CD1c-positive myeloid dendritic cell (primary cell): ENCODE measurements at regions not wholly inside any gene's neighbourhood (a gene's known extent, or its start where the extent isn't known, plus 50 kb on each side); places are given as distances from the start of the nearest gene placed in this dataset.
"Not testable (repeated sequence)": the region's sequence is repeated elsewhere in the genome, so short reads cannot be mapped to it uniquely, and the experiment has no call there.

ENCODE experiments used
- DNase-seq: peaks from one replicate; pipeline ENCODE4 v3.0.0-alpha.2; 2016; ENCODE audit errors: extremely low spot score

DNA sequence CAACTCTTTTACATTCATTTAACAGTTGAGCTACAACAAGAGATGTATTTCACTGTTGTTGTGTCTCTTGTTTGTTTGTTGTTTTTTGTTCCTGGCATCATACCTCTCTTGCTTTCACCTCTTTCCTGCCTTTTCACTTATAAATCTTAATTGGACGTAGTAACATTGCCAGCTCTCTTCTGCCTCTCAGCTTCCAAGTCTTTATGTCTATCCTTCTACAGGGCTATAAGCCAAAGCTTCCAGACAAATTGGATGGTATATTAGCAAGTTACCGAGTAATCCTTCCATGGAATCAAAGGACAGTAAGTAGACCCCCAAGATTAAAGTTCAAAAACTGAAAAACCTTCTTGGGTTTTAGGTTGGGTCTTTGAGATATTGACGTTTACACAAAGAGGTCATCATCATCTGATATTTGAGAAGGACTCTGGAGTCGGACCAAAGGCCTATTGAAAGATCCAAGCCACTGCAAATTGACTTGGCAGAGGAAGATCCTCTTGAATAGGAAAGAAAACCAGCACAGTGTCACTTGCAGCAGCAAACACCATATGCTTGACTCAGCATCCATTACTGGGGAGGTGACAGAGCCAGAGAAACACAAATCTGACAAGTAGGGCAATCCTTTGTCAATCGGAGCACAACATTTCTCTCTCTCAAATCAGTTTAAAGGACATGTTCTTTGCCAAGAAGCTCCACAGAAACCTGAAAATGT, 648.5 kb upstream of the NR2F2 start:
- DNase-seq: no peak

DNA sequence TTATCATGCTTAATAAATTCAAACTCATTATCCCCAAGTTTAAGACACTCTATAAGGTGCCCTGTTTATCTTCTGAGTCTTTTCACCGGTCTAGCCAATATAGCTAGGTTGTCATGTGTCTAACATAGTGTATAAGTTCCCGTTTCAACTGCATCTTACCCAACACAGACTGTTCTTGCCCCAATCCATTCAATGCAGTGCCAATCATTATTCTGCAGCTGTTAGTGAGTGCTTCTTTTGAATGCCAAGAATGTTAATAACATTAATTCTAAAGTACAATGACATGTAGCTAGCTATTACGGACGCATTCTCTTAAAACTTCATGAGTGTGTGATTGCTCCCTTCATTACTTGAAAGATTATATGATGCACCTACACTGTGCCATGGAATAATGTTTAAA, 646.4 kb upstream of the NR2F2 start:
- DNase-seq: no peak

DNA sequence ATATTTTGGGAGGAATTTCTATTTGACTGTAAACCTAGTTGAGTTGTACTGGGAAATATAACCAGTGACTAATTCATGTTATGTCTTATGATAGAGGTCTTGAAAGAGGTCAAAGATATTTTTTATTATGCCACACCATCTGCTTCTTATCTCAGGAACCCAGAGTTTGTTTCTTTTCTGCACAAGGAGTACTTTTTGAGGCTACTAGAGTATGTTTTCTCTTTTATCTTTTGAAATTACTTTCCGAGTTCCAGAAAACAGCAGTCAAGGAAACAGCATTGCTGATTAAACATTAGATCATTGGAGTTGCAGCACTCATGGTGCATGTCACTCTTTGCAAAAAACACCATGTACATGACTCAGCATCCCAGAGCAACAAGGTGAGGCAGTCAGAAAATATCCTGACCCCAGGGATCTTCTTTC, 645.8 kb upstream of the NR2F2 start:
- DNase-seq: no peak

DNA sequence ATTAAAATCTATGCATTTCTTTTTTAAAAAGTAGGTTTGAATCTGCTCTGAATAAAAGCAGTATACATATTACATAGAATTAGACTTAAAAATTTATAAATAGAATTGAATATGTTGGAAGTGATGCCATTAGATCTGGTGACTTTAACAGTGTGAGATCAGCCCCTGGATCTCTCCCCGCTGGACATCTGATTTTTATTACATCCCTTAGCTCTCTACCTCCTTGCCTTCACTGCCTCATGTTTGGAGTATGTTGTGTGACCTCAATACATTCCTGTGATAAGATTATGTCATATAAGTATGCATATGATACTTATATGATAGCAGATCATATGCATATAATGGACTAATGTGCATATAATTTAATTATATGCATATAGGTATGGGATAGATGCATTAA, 643.4 kb upstream of the NR2F2 start:
- DNase-seq: no peak

DNA sequence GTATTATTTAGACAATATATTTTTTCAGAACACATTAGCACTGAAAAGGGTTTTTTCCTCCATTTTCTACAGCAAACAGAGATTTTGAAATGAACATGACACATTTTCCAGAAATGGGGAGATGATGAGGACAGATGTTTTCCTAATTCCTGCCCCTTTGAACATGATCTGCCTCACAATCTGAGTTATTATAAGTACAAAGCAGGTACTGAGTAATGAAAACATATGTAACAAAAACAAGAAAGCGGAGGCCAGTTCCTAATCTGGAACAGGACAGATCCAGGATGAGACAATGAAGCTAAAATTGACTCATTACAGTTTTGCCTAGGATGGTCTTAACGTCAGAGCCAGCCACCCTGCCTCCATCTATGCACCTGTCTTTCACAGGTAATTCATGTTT, 642.8 kb upstream of the NR2F2 start:
- no peak for DNase-seq

DNA sequence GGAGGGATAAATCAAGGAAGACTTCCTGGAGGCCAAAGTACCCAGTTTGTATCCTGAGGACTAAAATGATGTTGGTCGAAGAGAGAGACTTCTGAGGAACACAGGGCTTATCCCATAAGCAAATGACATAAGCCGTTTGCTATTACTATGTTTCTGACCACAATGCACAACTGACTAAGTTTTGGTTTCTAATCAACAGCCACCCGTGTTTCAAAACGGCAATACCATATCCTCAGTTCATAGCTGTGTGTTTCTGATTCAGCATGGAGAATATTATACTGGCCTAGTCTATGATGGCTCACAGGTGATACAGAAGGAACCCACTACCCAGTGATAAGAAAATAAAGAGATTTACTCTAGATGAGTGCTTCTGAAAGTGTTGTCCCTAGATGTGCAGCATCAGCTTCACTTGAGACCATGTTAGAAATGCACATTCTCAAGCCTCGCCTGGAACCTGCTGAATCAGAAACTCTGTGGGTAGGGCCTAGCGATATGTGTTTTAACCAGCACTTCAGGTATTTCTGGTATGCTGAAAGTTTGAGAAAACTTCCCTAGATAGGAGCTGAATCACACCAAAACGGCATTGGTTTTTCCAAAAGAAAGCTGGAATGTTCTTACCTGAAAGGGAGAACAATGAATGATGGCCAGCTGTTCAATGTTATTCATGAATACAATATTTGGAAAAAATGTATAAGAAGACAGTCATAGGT, 639.7 kb upstream of the NR2F2 start:
- no peak for DNase-seq

DNA sequence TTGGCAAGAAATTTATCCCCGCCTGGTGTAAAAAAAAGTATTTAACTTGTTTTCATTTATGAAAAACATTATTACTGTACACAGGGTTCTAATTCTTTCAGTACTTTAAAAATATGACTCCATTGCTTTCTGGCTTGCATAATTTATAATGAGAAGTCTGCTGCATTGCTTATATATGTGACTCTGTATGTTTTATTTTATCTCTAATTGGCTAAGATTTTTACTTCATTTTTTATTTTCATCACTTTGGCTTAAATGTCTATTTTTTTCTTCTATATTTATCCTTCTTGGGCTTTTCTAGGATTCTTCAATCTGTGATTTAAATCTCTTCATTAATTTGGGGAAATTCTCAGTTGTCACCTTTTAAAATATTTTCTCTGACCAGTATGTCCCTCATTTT, 636.6 kb upstream of the NR2F2 start:
- DNase-seq: no peak

DNA sequence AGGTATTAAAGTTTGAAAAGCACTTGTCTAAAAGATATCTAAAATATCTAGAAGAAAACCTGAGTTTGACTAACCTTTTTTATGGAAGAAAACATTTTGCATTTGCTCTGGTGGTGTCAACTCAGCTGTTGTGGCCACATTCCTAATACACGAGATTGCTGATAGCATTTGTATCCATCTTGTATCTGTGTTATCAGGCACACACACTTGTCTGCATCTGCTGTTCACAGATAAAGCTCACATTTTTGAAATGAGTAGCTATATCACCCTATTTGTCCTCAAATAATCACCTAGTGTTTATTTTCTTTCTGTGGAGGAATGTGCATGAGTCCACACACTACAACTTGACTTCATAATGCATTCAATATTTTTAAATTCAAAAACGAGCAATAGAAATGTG, 632.3 kb upstream of the NR2F2 start:
- no peak for DNase-seq

DNA sequence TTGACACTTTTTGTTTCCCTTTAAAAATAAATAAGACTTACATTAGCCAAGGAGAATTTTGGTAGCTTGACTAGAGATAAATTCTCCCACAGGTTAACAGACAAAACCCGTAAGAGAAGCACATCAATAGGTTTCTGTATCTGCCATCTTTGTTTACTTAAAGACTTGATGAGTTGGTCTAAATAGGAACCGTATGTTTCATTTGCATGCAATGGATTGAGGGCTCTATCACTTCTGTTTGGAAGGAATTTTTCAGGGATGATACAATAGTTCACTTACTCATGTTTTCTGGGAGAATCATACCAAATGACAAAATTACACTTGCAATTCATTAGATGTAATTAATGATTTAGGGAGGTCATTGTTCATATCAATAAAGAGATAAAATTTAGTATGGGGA, 631.5 kb upstream of the NR2F2 start:
- DNase-seq: no peak

DNA sequence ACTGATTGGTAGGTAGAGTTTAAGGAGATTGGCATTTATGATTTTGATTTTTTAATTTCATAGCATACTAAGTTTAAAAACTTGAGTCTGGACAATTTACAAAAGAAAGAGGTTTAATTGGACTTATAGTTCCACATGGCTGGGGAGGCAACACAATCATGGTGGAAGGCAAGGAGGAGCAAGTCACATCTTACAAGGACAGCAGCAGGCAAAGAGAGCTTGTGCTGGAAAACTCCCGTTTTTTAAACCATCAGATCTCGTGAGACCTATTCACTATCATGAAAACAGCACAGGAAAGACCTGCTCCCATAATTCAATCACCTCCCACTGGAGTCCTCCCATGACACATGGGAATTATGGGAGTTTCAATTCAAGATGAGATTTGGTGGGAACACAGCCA, 630.9 kb upstream of the NR2F2 start:
- no peak for DNase-seq

DNA sequence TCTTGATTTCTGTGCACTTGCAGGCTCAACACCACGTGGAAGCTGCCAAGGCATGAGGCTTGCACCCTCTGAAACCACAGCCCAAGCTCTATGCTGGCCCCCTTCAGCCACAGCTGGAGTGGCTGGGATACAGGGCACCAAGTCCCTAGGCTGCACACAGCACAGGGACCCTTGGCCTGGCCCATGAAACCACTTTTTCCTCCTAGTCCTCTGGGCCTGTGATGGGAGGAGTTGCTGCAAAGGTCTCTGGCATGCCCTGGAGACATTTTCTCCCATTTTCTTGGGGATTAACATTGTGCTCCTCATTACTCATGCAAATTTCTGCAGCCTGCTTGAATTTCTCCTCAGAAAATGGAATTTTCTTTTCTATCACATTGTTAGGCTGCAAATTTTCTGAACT, 629.8 kb upstream of the NR2F2 start:
- not testable (repeated sequence) for DNase-seq

DNA sequence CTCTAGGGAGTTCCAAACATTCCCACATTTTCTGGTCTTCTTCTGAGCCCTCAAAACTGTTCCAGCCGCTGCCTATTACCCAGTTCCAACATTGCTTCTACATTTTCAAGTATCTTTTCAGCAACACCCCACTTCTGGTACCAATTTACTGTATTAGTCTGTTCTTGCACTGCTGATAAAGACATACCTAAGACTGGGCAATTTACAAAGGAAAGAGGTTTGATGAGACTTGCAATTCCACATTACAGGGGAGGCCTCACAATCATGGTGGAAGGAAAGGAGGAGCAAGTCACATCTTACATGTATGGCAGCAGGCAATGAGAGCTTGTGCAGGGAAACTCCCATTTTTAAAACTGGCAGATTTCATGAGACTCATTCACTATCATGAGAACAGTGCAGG, 629.1 kb upstream of the NR2F2 start:
- DNase-seq: no peak

DNA sequence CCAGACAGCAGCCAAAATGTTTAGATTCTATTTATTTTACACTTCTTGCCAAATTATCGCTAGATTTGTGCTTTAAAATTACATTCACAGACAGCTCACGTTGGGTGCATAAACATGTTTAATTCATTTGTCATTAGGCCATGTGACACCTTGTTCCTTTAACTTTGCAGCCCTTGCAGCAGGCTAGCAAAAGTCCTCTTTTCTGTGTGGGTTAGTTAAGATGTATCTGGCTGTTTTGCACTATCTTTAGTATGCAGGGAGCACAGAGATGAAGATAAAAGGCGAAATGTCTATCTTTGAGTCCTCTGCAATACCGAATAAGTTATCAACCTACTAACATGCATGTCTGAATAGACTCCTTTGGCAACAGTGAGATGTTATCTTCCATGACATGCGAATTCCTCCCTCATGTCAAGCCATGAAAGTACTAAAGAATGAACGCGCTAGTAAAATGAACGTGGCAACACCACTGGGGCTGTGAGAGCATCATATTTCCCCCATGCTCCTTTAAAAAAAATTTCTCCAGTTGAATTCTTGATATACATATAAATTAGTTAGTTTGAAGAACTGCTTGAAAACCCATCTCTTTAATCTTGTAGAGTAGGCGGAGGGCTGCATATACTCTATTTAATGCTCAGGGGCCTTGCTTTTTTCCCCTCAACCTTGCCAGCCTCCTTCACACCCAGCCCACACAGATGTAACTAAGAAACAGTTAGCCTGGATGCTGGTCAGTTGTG, 620.4 kb upstream of the NR2F2 start:
- DNase-seq: no peak

DNA sequence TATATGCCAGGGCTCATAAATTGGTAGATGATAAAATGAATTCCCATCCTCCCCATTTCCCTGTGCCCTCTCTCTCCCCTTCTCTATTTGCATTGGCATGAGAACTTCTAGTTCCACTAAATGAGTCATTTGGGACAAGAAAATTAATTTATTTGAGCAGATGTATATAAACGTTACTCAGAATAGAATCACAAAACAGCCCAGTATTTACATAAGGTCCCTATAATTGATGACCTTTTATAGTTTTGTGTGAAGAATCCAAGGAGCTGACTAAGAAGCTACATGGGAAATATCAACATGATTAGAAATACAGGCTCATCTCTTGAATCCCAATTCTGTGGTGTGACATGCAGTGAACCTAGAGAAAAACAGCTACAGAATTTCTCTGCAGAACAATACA, 617.7 kb upstream of the NR2F2 start:
- no peak for DNase-seq

DNA sequence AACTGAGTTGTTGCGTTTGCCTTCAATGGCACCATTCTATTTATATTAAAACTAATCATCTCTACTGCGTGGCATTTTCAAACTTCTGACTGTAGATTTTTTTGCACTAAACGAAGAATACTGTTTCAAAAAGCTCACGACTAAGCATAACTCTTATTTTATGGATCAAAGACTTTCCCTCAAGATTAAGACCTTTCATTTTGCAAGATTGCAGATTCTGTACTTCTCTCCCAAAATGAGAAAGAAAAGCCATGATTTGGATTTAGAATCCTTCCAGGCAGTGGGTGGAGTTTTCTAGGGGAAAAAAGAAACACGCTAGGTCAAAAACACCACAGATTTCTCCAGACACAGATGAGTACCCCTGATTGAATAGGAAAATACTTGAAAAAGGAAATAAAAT, 617.2 kb upstream of the NR2F2 start:
- DNase-seq: no peak

DNA sequence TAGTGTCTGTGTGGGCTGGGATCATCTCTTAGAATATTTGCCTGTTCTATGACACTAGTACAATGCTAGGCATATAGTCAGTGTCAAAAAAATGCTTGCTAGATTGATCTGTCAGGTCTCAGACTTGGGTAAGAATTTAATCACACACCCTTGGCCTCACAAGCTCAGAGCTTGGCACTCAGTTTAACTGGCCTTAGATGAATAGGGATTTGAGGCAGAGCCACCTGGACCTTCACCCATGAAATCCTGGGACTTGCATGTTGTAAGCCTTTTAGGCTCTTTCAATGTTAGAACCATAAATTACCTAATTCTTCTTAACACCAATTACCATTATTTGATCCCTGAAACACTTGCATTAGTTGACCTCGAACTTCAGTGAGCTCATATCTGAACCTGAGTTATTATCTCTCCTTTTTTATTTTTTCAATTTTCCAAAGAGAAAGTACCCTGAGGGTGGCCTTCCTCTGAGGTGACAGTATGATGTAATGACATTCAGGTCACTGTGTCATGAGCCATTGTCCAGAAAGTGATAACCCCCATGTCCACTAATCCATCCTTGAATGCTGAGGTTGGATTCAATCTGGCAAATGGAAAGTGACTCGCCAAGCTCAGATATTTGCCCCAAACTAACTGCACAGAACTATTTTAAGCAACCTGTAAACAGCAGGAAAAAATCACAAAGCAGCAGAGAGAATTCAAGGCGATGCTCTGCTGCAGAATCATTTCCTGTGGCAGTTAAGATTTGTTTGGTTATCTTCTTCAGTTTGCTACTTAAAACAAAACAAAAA, 615.2 kb upstream of the NR2F2 start:
- no peak for DNase-seq

DNA sequence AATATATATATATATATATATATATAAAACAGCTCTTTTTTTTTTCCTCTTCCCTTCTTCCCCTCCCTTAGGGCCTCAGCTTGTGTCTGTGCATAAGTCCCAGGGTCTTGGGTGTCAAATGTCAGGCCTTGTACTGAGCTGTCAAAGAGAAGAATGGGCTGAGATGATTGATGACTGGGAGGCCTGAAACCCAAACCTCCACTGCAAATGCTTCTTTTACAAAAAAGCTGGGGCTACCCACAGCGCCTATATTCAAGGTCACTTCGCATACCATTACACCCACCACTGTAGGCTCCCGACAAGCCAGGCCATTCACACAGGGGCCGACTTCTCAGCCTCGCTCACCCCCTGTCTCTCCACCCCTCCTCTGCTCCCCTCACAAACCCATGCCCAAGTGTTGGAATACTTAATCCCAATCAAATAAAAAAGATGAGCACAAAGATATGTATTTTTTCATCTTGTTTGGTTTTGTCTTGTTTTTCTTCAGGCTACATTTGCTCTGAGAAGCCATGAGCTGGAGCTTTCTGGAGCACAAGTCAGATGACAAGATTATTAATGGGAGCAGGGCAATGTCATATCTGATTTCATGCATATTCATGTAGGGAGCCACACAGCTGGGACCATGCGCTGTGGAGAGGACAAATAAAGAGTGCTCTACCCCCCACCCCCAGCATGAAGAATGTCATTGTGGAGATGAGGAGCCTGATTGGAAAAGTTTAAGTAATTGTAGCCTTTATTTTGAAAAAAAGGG, 614.4 kb upstream of the NR2F2 start:
- DNase-seq: no peak

DNA sequence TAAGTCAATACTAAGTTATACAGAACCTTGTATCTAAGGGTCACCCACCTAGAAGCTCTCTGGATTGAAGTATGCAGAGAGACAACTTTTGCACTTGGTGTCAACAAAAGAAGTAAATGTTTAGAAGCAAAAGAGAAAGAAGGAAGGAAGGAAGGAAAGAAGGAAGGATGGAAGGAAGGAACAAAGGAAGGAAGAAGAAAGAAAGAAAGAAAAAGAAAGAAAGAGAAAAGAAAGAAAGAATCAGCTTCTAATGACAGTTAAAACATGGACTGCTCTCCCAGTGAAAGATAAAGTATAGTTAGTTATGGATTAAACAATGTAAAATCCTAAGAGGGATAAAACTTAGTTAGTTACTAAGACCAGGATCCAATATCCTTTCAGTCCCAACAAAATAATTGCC, 613.8 kb upstream of the NR2F2 start:
- no peak for DNase-seq

DNA sequence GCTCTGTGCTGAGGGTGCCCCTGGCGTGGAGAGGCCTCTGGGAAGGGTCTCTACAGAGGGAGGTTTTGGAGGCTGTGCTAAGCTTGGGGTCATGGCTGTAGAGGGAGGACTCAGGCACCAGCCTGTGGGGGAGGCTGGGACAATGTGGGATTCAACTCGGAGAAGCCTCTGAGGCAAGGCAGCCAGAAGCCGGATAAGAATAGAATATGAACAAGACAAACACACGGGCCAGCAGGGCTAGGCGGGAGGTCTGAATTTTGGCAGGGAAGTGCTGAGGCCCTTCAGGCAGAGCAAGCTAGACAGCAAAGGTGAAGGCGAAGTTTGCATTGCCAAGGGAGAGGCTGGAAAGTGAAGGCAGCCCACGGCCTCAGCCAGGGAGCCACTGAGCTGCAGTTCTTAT, 612.1 kb upstream of the NR2F2 start:
- no peak for DNase-seq

DNA sequence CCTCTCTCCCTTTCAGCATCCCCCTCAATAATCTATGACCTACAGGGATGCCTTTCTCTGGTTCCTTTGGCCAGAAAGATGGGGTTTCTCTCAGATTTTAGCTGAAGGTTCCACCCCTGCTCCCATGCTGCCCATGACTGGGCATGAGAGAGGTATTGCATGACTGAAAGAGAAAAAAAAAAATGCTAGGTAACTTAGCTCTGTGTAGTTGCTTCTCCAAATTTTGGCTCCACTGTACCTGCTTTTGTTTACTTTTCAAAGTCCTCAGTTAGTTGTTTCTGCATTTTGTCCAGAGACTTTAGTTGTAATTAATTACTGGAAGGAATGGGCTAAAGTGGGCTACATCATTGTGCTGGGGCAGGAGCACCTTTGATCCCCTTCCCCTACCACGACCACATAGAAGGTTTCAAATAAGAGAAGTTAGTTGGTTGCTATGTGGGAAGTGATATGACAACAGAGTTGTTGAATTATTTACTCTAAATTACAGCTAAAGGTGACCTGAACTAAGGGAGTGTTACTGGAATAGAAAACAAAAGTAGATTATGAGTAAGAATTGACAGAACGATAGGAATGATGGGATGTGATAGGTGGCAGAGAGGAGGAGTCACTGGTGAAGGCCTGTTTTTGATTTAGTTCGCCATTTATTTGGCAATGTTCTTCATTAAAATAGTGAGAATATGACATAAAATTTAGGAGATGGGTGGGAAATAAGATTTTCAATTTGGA, 605.4 kb upstream of the NR2F2 start:
- no peak for DNase-seq

DNA sequence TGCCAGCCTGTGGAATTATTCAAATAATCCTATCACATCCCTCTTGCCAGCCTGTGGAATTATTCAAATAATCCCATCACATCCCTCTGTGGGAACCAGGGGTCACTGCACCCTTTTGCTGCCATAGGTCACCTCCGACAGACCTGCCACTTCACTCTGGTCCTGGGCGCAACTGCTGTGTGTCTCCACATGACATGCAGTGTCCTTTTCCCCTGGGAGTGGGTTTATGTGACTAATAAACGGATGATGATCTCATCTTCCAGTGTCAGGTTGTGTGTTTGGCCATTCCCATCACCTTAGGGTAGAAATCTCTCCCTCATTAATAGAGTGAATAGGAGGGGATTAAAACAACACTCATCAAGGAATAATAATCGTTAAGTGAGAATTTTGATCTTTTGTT, 603.6 kb upstream of the NR2F2 start:
- DNase-seq: no peak
